Activated B cell treated with CpG ODN at 0.5 μM for 24 hours (primary cell): ENCODE measurements at regions not wholly inside any gene's neighbourhood (a gene's known extent, or its start where the extent isn't known, plus 50 kb on each side); places are given as distances from the start of the nearest gene placed in this dataset.

Source experiments
- ATAC-seq: fragments of 200-7000 bp; cut with Tn5 transposase; one replicate; pipeline ENCODE4 v1.10.0; 2021; ENCODE audit warnings: low read depth, mild to moderate bottlenecking, moderate library complexity
- CTCF ChIA-PET: fragments of 350-600 bp; sonication (Branson Sonifier 250); formaldehyde crosslinking; loops from one replicate; lab custom pipeline; 2021; ENCODE audit warnings: antibody characterized with exemption; lab: Charles Lee
- POLR2A ChIA-PET: fragments of 350-600 bp; sonication (Branson Sonifier 250); formaldehyde crosslinking; loops from one replicate; lab custom pipeline; 2021; ENCODE audit warnings: antibody characterized with exemption; lab: Charles Lee
- DNase-seq: peaks from one replicate; pipeline ENCODE4 v3.0.0; 2022
- H3K27ac Mint-ChIP-seq: one replicate; pipeline ENCODE4 v1.8.0; 2020; ENCODE audit warnings: mixed read lengths
- H3K27me3 Mint-ChIP-seq: one replicate; pipeline ENCODE4 v1.8.0; 2021; ENCODE audit warnings: mixed read lengths
- H3K36me3 Mint-ChIP-seq: one replicate; pipeline ENCODE4 v1.8.0; 2021; ENCODE audit warnings: low read depth, mixed read lengths
- H3K4me1 Mint-ChIP-seq: one replicate; pipeline ENCODE4 v1.8.0; 2021; ENCODE audit warnings: mixed read lengths
- H3K4me3 Mint-ChIP-seq: one replicate; pipeline ENCODE4 v1.8.0; 2020; ENCODE audit warnings: mild to moderate bottlenecking, mixed read lengths
- H3K9me3 Mint-ChIP-seq: one replicate; pipeline ENCODE4 v1.8.0; 2020; ENCODE audit warnings: mixed read lengths
- CTCF ChIP-seq: fragments of 200-600 bp; IDR thresholded peaks from one replicate; pipeline ENCODE4 v1.8.0; 2022; ENCODE audit warnings: antibody characterized with exemption, mild to moderate bottlenecking
- intact Hi-C: fragments of 100-400 bp; cut with micrococcal nuclease; formaldehyde crosslinking; loops from one replicate; pipeline ENCODE4 v1.15.1; 2024

- Mint-ChIP-seq H3K27ac (no peak overlapping the region), H3K36me3 (no peaks in the 10 kb centered on the region), H3K27me3 (no peaks in the 10 kb centered on the region), H3K4me3 (no peak overlapping the region), H3K4me1 (no peaks in the 10 kb centered on the region), H3K9me3 (no peaks in the 10 kb centered on the region)
- intact Hi-C loops, result no loop called here
- CTCF ChIA-PET, result no interaction called here
- TF ChIP-seq CTCF, result no peak
- no peak for DNase-seq
- no peak for ATAC-seq
- POLR2A ChIA-PET, result no interaction called here
Observed at GRCh38 chr16:52827456-52827855, 225.2 kb downstream of the CHD9NB start.

- Mint-ChIP-seq H3K36me3 (no peaks in the 10 kb centered on the region), H3K4me3 (no peak overlapping the region), H3K4me1 (no peaks in the 10 kb centered on the region), H3K9me3 (no peaks in the 10 kb centered on the region), H3K27me3 (peaks cover 2% of the 10 kb centered on the region), H3K27ac (no peak overlapping the region)
- no peak for TF ChIP-seq CTCF
- no peak for DNase-seq
- CTCF ChIA-PET, result no interaction called here
- POLR2A ChIA-PET, result no interaction called here
- intact Hi-C loops, result no loop called here
- ATAC-seq, result no peak
Observed at GRCh38 chr16:52825892-52826291, 226.8 kb downstream of the CHD9NB start.

GRCh38 chr16:52819808-52820207 lies 232.9 kb downstream of the CHD9NB start:
- intact Hi-C loops, result no loop called here
- H3K27ac Mint-ChIP-seq, result no peak overlapping the region

GRCh38 chr16:52819405-52819804 lies 233.3 kb downstream of the CHD9NB start:
- DNase-seq (no peak), ATAC-seq (no peak)
- Mint-ChIP-seq H3K4me1 (no peaks in the 10 kb centered on the region), H3K27ac (no peak overlapping the region), H3K27me3 (peaks cover 6% of the 10 kb centered on the region), H3K36me3 (no peaks in the 10 kb centered on the region), H3K9me3 (no peaks in the 10 kb centered on the region), H3K4me3 (no peak overlapping the region)
- no peak for TF ChIP-seq CTCF
- ChIA-PET POLR2A (no interaction called here), CTCF (no interaction called here)
- intact Hi-C loops, result no loop called here

More at GRCh38 chr16:52819808-52820207, 232.9 kb downstream of the CHD9NB start:
- peaks cover 6% of the 10 kb centered on the region for H3K27me3 Mint-ChIP-seq
- CTCF ChIA-PET, result no interaction called here
- no peak for TF ChIP-seq CTCF
- no peak for DNase-seq
- no peaks in the 10 kb centered on the region for H3K9me3 Mint-ChIP-seq
- no peak for ATAC-seq
- POLR2A ChIA-PET, result no interaction called here
- H3K4me1 Mint-ChIP-seq, result no peaks in the 10 kb centered on the region
- no peaks in the 10 kb centered on the region for H3K36me3 Mint-ChIP-seq
- no peak overlapping the region for H3K4me3 Mint-ChIP-seq

GRCh38 chr16:52817696-52818095 lies 235.0 kb downstream of the CHD9NB start:
- no peaks in the 10 kb centered on the region for H3K9me3 Mint-ChIP-seq
- intact Hi-C loops, result no loop called here
- no peaks in the 10 kb centered on the region for H3K4me1 Mint-ChIP-seq
- no peak overlapping the region for H3K4me3 Mint-ChIP-seq
- DNase-seq (no peak), ATAC-seq (no peak)
- H3K36me3 Mint-ChIP-seq, result no peaks in the 10 kb centered on the region
- POLR2A ChIA-PET, result no interaction called here
- H3K27me3 Mint-ChIP-seq, result peaks cover 6% of the 10 kb centered on the region
- CTCF ChIA-PET, result no interaction called here
- no peak overlapping the region for H3K27ac Mint-ChIP-seq
- TF ChIP-seq CTCF, result no peak
